ENCODE measurements at regions not wholly inside any gene's neighbourhood (a gene's known extent, or its start where the extent isn't known, plus 50 kb on each side); places are given as distances from the start of the nearest gene placed in this dataset.

GRCh38 chr15:70561885-70562284 is 201.5 kb downstream of the UACA start:
- no peak for DNase-seq (ENCODE audit: low spot score)
- H3K4me1 ChIP-seq (ENCODE audit: insufficient read depth) = peaks cover 11% of the 10 kb centered on the region
- TF ChIP-seq CTCF (IDR thresholded peaks at IDR 0.05; ENCODE audit: poor library complexity) = no peak
- no peaks in the 10 kb centered on the region for H3K27me3 ChIP-seq
- H3K4me3 ChIP-seq = no peak overlapping the region
- no peaks in the 10 kb centered on the region for H3K9me2 ChIP-seq (replicated peaks; ENCODE audit: insufficient read depth)
- H3K79me2 ChIP-seq = no peaks in the 10 kb centered on the region
- no peaks in the 10 kb centered on the region for H4K20me1 ChIP-seq (ENCODE audit: insufficient read depth, poor library complexity, severe bottlenecking)
- WGBS (ENCODE audit: low lambda C conversion rate, missing lambda C conversion rate) = 98% methylated on average over 7 of the region's 7 CpGs
- no peak overlapping the region for H3K4me2 ChIP-seq
- H3K9me3 ChIP-seq (ENCODE audit: low read depth) = no peaks in the 10 kb centered on the region
- H3K27ac ChIP-seq = no peak overlapping the region
- H3K36me3 ChIP-seq (replicated peaks; ENCODE audit: insufficient read depth, low read depth) = no peaks in the 10 kb centered on the region
- no peak overlapping the region for H2AFZ ChIP-seq

- Histone ChIP-seq H3K9me3 (ENCODE audit: low read depth) (no peaks in the 10 kb centered on the region), H3K79me2 (no peaks in the 10 kb centered on the region), H2AFZ (no peak overlapping the region), H3K27ac (no peak overlapping the region), H3K4me1 (ENCODE audit: insufficient read depth) (peaks cover 11% of the 10 kb centered on the region), H3K4me3 (no peak overlapping the region), H3K9me2 (replicated peaks; ENCODE audit: insufficient read depth) (no peaks in the 10 kb centered on the region), H3K27me3 (no peaks in the 10 kb centered on the region), H3K36me3 (replicated peaks; ENCODE audit: insufficient read depth, low read depth) (no peaks in the 10 kb centered on the region), H3K4me2 (no peak overlapping the region), H4K20me1 (ENCODE audit: insufficient read depth, poor library complexity, severe bottlenecking) (no peaks in the 10 kb centered on the region)
- TF ChIP-seq EZH2 (IDR thresholded peaks at IDR 0.05; ENCODE audit: borderline replicate concordance) = no peak
- peak; percentile 5 for TF ChIP-seq CTCF (IDR thresholded peaks at IDR 0.05; ENCODE audit: poor library complexity)
- DNase-seq (ENCODE audit: low spot score) = no peak
- WGBS (ENCODE audit: low lambda C conversion rate, missing lambda C conversion rate) = 85% methylated on average over 4 of the region's 4 CpGs
Observed at GRCh38 chr15:70560617-70561328, 202.6 kb downstream of the UACA start.

GRCh38 chr15:70559265-70560239 is 203.8 kb downstream of the UACA start:
- Histone ChIP-seq H3K36me3 (replicated peaks; ENCODE audit: insufficient read depth, low read depth) (no peaks in the 10 kb centered on the region), H3K4me3 (no peak overlapping the region), H3K9me3 (ENCODE audit: low read depth) (no peaks in the 10 kb centered on the region), H3K27ac (no peak overlapping the region), H3K4me2 (peak overlapping the region; percentile 38), H2AFZ (no peak overlapping the region), H3K27me3 (no peaks in the 10 kb centered on the region), H3K79me2 (no peaks in the 10 kb centered on the region), H4K20me1 (ENCODE audit: insufficient read depth, poor library complexity, severe bottlenecking) (no peaks in the 10 kb centered on the region), H3K4me1 (ENCODE audit: insufficient read depth) (peaks cover 11% of the 10 kb centered on the region), H3K9me2 (replicated peaks; ENCODE audit: insufficient read depth) (no peaks in the 10 kb centered on the region)
- DNase-seq (ENCODE audit: low spot score) = peak; percentile 34
- no peak for TF ChIP-seq CTCF (IDR thresholded peaks at IDR 0.05; ENCODE audit: poor library complexity)
- no peak for TF ChIP-seq EZH2phosphoT487 (IDR thresholded peaks at IDR 0.05; ENCODE audit: low read depth, severe bottlenecking, unreplicated experiment)
- no peak for TF ChIP-seq EZH2 (IDR thresholded peaks at IDR 0.05; ENCODE audit: borderline replicate concordance)
- 59% methylated on average over 20 of the region's 20 CpGs for WGBS (ENCODE audit: low lambda C conversion rate, missing lambda C conversion rate)

All from hepatocyte (in vitro differentiated cells).